HCT116 (cell line): ENCODE measurements at regions not wholly inside any gene's neighbourhood (a gene's known extent, or its start where the extent isn't known, plus 50 kb on each side); places are given as distances from the start of the nearest gene placed in this dataset.
"Not testable (repeated sequence)": the region's sequence is repeated elsewhere in the genome, so short reads cannot be mapped to it uniquely, and the experiment has no call there.

Source experiments
- ATAC-seq: fragments of 200-7000 bp; cut with Tn5 transposase; 2 replicates; pipeline ENCODE4 v1.9.1; 2020; ENCODE audit warnings: mild to moderate bottlenecking, moderate library complexity
- BruUV-seq: library from RNA; stranded (reverse); fragments of 400-500 nt; replicated peaks from 2 replicates; lab custom pipeline; 2021; lab: Mats Ljungman, UMichigan
- CTCF ChIA-PET: fragments of 300-600 bp; sonication (Branson Sonifier 250); formaldehyde crosslinking; loops from one replicate; lab custom pipeline; 2021; ENCODE audit warnings: antibody characterized with exemption; lab: Charles Lee
- POLR2A ChIA-PET: fragments of 300-600, 350-600 bp; sonication (Branson Sonifier 250); formaldehyde crosslinking; loops from one replicate; lab custom pipeline; 2021; ENCODE audit warnings: antibody characterized with exemption; lab: Charles Lee
- RAD21 ChIA-PET, 2 experiments: fragments of 300-600 bp; sonication (Branson Sonifier 250); formaldehyde crosslinking; loops; one replicate each; lab custom pipeline; 2023; ENCODE audit warnings: low total read pairs in 2 of 2; ENCODE audit not compliant: uncharacterized antibody in 2 of 2, unreplicated experiment in 2 of 2, low non-redundant PET in 1 of 2; lab: Charles Lee
- DNase-seq: peaks from one replicate; pipeline ENCODE4 v3.0.0-alpha.2; 2010; ENCODE audit warnings: low read depth, low spot score
- H2AFZ ChIP-seq: fragments of 200-600 bp; shearing (Covaris generic), sonication (generic); 2 replicates; pipeline ENCODE4 v1.6.1; 2017; ENCODE audit warnings: low read depth, mixed run types, mixed read lengths, antibody characterized with exemption, low read length; ENCODE audit not compliant: poor library complexity, severe bottlenecking
- H3K27ac ChIP-seq: 2 replicates; pipeline ENCODE4 v1.5.1; 2012; ENCODE audit warnings: low read depth, low read length
- H3K27me3 ChIP-seq: fragments of 200-600 bp; sonication (generic); 2 replicates; pipeline ENCODE4 v1.6.1; 2016; ENCODE audit warnings: mixed run types, low read length, mixed read lengths; ENCODE audit not compliant: insufficient read depth
- H3K36me3 ChIP-seq, 2 experiments: fragments of 200-500 bp in 1 of 2; fragments of 200-600 bp in 1 of 2; sonication (Bioruptor generic) in 1 of 2; sonication (generic) in 1 of 2; 2 replicates each; pipeline versions ENCODE4 v1.5.1 to v1.6.1; 2014 to 2016; ENCODE audit warnings: low read length in 2 of 2, inconsistent platforms in 1 of 2, mixed read lengths in 1 of 2, mixed run types in 1 of 2; ENCODE audit not compliant: insufficient read depth in 2 of 2, control insufficient read depth in 1 of 2
- H3K4me1 ChIP-seq, 2 experiments: fragments of 200-600 bp in 1 of 2; sonication (generic) in 1 of 2; 2 replicates each; pipeline versions ENCODE4 v1.5.1 to v1.6.1; 2012 to 2017; ENCODE audit warnings: low read length in 2 of 2, inconsistent platforms in 1 of 2, mild to moderate bottlenecking in 1 of 2, mixed read lengths in 1 of 2, mixed run types in 1 of 2, moderate library complexity in 1 of 2; ENCODE audit not compliant: insufficient read depth in 2 of 2, control insufficient read depth in 1 of 2
- H3K4me2 ChIP-seq: fragments of 200-600 bp; sonication (generic); 2 replicates; pipeline ENCODE4 v1.6.1; 2017; ENCODE audit warnings: mixed run types, low read length, mixed read lengths
- H3K4me3 ChIP-seq, 2 experiments: fragments of 200-600 bp in 1 of 2; sonication (generic) in 1 of 2; replicated peaks in 1 of 2; 2 replicates each; pipeline ENCODE4 v1.5.1; 2011 to 2016; ENCODE audit warnings: low read length in 2 of 2, control low read depth in 1 of 2, low read depth in 1 of 2, mild to moderate bottlenecking in 1 of 2, mixed read lengths in 1 of 2, mixed run types in 1 of 2
- H3K79me2 ChIP-seq: fragments of 200-600 bp; sonication (generic); 2 replicates; pipeline ENCODE4 v1.6.1; 2017; ENCODE audit warnings: mild to moderate bottlenecking, mixed run types, low read length, moderate library complexity, mixed read lengths; ENCODE audit not compliant: insufficient read depth
- H3K9ac ChIP-seq: fragments of 200-600 bp; sonication (generic); 2 replicates; pipeline ENCODE4 v1.6.1; 2016; ENCODE audit warnings: low read length, mixed read lengths
- H3K9me2 ChIP-seq: fragments of 200-600 bp; sonication (generic), shearing (Covaris generic); 2 replicates; pipeline ENCODE4 v1.6.1; 2017; ENCODE audit warnings: mixed run types, mild to moderate bottlenecking, moderate library complexity; ENCODE audit not compliant: insufficient read depth
- H3K9me3 ChIP-seq, 2 experiments: fragments of 200-500 bp in 1 of 2; fragments of 200-600 bp in 1 of 2; sonication (Bioruptor generic) in 1 of 2; sonication (generic) in 1 of 2; 2 replicates each; pipeline ENCODE4 v1.6.1; 2014 to 2017; ENCODE audit warnings: low read length in 2 of 2, mixed read lengths in 2 of 2, inconsistent platforms in 1 of 2, low read depth in 1 of 2, mild to moderate bottlenecking in 1 of 2, mixed run types in 1 of 2, moderate library complexity in 1 of 2; ENCODE audit not compliant: control insufficient read depth in 1 of 2, insufficient read depth in 1 of 2
- H4K20me1 ChIP-seq: fragments of 200-600 bp; sonication (generic), shearing (Covaris generic); 2 replicates; pipeline ENCODE4 v1.6.1; 2017; ENCODE audit warnings: mixed run types, mild to moderate bottlenecking, moderate library complexity; ENCODE audit not compliant: insufficient read depth
- ATF3 ChIP-seq: IDR thresholded peaks from 2 replicates; pipeline ENCODE4 v1.6.1; 2012
- CBX3 ChIP-seq: IDR thresholded peaks from 2 replicates; pipeline ENCODE4 v1.6.1; 2012; ENCODE audit warnings: low read depth
- CEBPB ChIP-seq: IDR thresholded peaks from 2 replicates; pipeline ENCODE4 v1.6.1; 2012; ENCODE audit warnings: low read depth
- EGR1 ChIP-seq: IDR thresholded peaks from 2 replicates; pipeline ENCODE4 v1.6.1; 2012; ENCODE audit warnings: low read depth
- EZH2 ChIP-seq: fragments of 200-600 bp; sonication (generic); IDR thresholded peaks from 2 replicates; pipeline ENCODE4 v1.6.1; 2017; ENCODE audit warnings: antibody characterized with exemption, mixed run types
- FOSL1 ChIP-seq: IDR thresholded peaks from 2 replicates; pipeline ENCODE4 v1.6.1; 2012; ENCODE audit warnings: low read depth
- MAX ChIP-seq: IDR thresholded peaks from 2 replicates; pipeline ENCODE4 v1.6.1; 2012
- POLR2AphosphoS5 ChIP-seq: IDR thresholded peaks from 2 replicates; pipeline ENCODE4 v1.6.1; 2011; ENCODE audit warnings: mild to moderate bottlenecking, low read depth, low read length, moderate library complexity
- REST ChIP-seq: IDR thresholded peaks from 2 replicates; pipeline ENCODE4 v1.6.1; 2012; ENCODE audit warnings: low read depth
- SIN3A ChIP-seq: IDR thresholded peaks from 2 replicates; pipeline ENCODE4 v1.6.1; 2012; ENCODE audit warnings: low read depth
- SRF ChIP-seq: IDR thresholded peaks from 2 replicates; pipeline ENCODE4 v1.6.1; 2012; ENCODE audit warnings: low read depth
- TCF7L2 ChIP-seq: IDR thresholded peaks from 2 replicates; pipeline ENCODE4 v1.7.0; 2011; ENCODE audit warnings: borderline replicate concordance, inconsistent platforms; ENCODE audit not compliant: insufficient read depth, insufficient read length; ENCODE audit errors: extremely low read depth
- ZBTB33 ChIP-seq: IDR thresholded peaks from 2 replicates; pipeline ENCODE4 v1.6.1; 2011; ENCODE audit warnings: mild to moderate bottlenecking, low read length, moderate library complexity; ENCODE audit not compliant: insufficient replicate concordance; ENCODE audit errors: extremely low read depth
- intact Hi-C: fragments of 100-400 bp; cut with micrococcal nuclease; formaldehyde crosslinking; loops from 2 replicates; pipeline ENCODE4 v1.10.0; 2022

DNA sequence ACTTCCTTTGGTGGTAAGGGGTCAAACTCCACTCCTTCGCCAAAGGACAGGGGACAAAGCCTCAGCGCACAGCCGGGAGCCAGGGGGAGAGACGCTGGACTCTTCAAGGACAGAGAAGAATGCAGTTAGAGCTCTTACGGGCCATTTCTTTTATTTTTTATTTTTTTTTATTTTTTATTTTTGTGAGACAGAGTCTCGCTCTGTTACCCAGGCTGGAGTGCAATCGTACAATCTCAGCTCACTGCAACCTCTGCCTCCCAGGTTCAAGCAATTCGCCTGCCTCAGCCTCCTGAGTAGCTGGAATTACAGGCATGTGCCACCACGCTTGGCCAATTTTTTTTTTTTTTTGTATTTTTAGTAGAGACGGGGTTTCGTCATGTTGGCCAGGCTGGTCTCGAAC lies 93.2 kb upstream of the RPH3AL start, which contains the start of gene RFLNB:
Gene RFLNB (minus strand): TSS at position 101 of the 400 bp plus-strand sequence.
- CTCF ChIA-PET = not testable (repeated sequence)

DNA sequence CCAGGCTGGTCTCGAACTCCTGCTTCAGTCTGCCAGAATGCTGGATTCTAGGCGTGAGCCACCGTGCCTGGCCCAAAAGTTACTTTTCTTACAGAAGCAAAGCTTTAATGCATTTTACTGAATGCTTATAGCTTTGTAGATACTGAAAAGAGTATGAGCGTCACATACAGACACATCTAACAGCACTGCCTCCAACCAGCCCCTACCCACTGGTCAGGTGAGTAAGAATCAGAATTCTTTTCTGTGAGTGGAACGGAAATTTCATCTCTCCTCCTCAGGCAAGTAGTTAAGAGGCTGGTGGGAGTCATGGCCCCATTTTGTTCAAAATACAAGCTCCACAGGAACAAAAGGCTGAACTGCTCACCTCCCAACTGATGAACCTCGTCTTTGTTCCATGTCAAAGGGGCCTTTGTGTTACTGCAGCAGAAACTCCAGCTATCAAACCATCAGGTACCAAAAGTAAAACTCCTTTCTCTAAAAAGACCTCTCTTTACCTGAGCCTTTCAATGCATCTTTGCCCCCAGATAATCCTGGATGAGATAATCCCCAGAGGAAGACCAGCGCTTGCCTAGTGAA lies 92.4 kb upstream of the RPH3AL start:
- H3K36me3 ChIP-seq = peaks cover 9 to 10% of the 10 kb centered on the region in 2 experiments; a peak in 3 of 4 replicates
- no TSS peak for BruUV-seq
- POLR2A ChIA-PET = no interaction called here
- TF ChIP-seq SIN3A = no peak
- no peak for TF ChIP-seq FOSL1
- TF ChIP-seq REST = no peak
- TF ChIP-seq SRF = no peak
- no peak for TF ChIP-seq MAX
- TF ChIP-seq CBX3 = no peak
- TF ChIP-seq CEBPB = no peak
- TF ChIP-seq EZH2 = no peak
- no peak for TF ChIP-seq ATF3
- TF ChIP-seq ZBTB33 = no peak
- TF ChIP-seq TCF7L2 = no peak
- no peak for TF ChIP-seq POLR2AphosphoS5
- TF ChIP-seq EGR1 = no peak

More for the DNA sequence above, 93.2 kb upstream of the RPH3AL start, which contains the start of gene RFLNB:
- ATAC-seq, H3K27ac ChIP-seq, H3K9me3 ChIP-seq, H3K4me3 ChIP-seq, DNase-seq, H3K36me3 ChIP-seq, intact Hi-C loops, BruUV-seq, H3K27me3 ChIP-seq, H3K4me2 ChIP-seq, H2AFZ ChIP-seq, RAD21 ChIA-PET, H3K9ac ChIP-seq, H3K4me1 ChIP-seq, POLR2A ChIA-PET, H4K20me1 ChIP-seq, H3K79me2 ChIP-seq, H3K9me2 ChIP-seq: not testable (repeated sequence)

More for the DNA sequence above, 92.4 kb upstream of the RPH3AL start:
- no peaks in the 10 kb centered on the region for H3K9me2 ChIP-seq
- no peak for DNase-seq
- CTCF ChIA-PET = no interaction called here
- no peaks in the 10 kb centered on the region for H3K4me1 ChIP-seq
- H3K4me2 ChIP-seq = no peak overlapping the region
- no peak for ATAC-seq
- RAD21 ChIA-PET = no interaction called here
- no peak overlapping the region for H3K4me3 ChIP-seq
- H3K27ac ChIP-seq = no peak overlapping the region
- no peaks in the 10 kb centered on the region; the same call in 1 of the 2 replicates for H3K79me2 ChIP-seq
- no peak overlapping the region for H3K9ac ChIP-seq
- H4K20me1 ChIP-seq = no peaks in the 10 kb centered on the region
- intact Hi-C loops = no loop called here
- H2AFZ ChIP-seq = no peak overlapping the region
- no peaks in the 10 kb centered on the region for H3K27me3 ChIP-seq
- H3K9me3 ChIP-seq = no peaks in the 10 kb centered on the region
